Right lobe of liver (tissue), 4 donors: ENCODE measurements at regions not wholly inside any gene's neighbourhood (a gene's known extent, or its start where the extent isn't known, plus 50 kb on each side); places are given as distances from the start of the nearest gene placed in this dataset.

Source experiments
- CTCF ChIP-seq, 4 donors: fragments of 200-600 bp in 3 of 4; fragments of 450-650 bp in 1 of 4; IDR thresholded peaks; one replicate each; pipeline versions ENCODE4 v1.5.1 to v1.8.0; 2016 to 2022; ENCODE audit warnings: antibody characterized with exemption in 4 of 4, mild to moderate bottlenecking in 2 of 4
- POLR2A ChIP-seq: fragments of 450-650 bp; IDR thresholded peaks from one replicate; pipeline ENCODE4 v1.6.1; 2017; ENCODE audit warnings: antibody characterized with exemption, mild to moderate bottlenecking
- donor health status: DM: no; HTN: no; CAD: no.
- donor health status: DM: no; HTN: no; CAD: no.
- donor health status: DM: no; HTN: yes; CAD: no.

- TF ChIP-seq CTCF (IDR thresholded peaks at IDR 0.05), result no peak
- no peak for TF ChIP-seq POLR2A
Observed at GRCh38 chr15:69574506-69574905, 121.9 kb downstream of the RPLP1 start.
